ENCODE measurements at regions not wholly inside any gene's neighbourhood (a gene's known extent, or its start where the extent isn't known, plus 50 kb on each side); places are given as distances from the start of the nearest gene placed in this dataset.
"Not testable (repeated sequence)": the region's sequence is repeated elsewhere in the genome, so short reads cannot be mapped to it uniquely, and the experiment has no call there.

DNA sequence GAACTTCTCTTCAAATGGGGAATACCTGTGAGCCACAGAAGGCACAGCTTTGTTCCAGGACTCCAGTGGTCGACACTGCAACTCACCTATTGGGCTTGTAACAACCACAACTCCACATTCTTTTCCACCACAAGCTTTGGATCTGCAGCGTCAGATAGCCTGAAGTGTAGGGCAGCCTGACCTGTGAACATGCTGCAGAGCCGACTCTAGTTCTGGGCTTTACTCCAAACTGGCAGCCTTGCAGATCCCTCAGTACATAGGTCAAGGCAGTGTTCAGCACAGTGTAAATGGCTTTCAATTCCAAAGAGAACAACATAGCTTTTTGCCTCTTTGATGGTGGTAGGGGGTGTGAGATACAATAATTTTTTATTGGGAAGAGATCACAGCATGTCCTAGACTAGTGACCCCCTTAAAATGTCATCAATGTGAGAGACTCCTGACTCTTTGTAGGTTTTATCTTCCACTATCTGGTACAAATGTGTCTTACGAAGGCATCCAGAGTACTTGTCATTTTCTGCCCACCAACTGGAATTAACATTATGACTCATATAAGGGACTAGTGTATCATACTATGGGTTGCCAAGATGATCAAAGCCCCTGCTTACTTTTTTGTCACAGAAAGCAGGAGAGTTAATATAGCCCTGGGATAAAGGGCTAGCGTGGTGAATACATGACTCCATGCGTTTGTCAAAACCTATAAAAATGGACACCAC, 149.8 kb downstream of the COPS8 start:
- Histone ChIP-seq H3K4me3 (ENCODE audit: low read depth, low read length) (no peak overlapping the region), H3K4me1 (no peaks in the 10 kb centered on the region), H3K9ac (no peak overlapping the region), H2AFZ (no peak overlapping the region), H3K4me2 (ENCODE audit: low read length) (no peak overlapping the region), H3K27ac (no peak overlapping the region), H3K9me3 (ENCODE audit: control insufficient read depth, low read length) (no peaks in the 10 kb centered on the region), H3K36me3 (ENCODE audit: control insufficient read depth, insufficient read depth, low read length) (no peaks in the 10 kb centered on the region), H3K27me3 (ENCODE audit: control insufficient read depth, insufficient read depth, low read length) (no peaks in the 10 kb centered on the region), H3K79me2 (no peaks in the 10 kb centered on the region)
- TF ChIP-seq, protein P1, sequence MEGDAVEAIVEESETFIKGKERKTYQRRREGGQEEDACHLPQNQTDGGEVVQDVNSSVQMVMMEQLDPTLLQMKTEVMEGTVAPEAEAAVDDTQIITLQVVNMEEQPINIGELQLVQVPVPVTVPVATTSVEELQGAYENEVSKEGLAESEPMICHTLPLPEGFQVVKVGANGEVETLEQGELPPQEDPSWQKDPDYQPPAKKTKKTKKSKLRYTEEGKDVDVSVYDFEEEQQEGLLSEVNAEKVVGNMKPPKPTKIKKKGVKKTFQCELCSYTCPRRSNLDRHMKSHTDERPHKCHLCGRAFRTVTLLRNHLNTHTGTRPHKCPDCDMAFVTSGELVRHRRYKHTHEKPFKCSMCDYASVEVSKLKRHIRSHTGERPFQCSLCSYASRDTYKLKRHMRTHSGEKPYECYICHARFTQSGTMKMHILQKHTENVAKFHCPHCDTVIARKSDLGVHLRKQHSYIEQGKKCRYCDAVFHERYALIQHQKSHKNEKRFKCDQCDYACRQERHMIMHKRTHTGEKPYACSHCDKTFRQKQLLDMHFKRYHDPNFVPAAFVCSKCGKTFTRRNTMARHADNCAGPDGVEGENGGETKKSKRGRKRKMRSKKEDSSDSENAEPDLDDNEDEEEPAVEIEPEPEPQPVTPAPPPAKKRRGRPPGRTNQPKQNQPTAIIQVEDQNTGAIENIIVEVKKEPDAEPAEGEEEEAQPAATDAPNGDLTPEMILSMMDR (IDR thresholded peaks at IDR 0.05) = no peak

DNA sequence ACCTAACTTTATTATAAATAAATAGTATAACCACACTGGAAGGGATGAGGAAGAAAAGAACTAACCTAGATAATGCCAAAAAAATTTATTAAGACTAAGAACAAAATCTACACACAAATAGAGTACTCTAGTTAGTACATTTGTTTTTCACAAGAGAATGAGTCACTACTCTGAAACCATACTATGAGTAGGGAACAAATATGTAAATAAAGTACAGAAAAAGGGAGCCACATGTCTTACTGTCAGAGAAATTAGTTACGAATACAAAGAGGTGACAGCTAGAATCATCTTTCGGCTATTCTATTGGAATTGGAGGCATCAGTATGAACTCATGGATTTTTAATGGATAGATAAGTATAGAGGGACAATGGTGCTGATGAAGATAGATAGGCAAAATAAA, 150.5 kb downstream of the COPS8 start:
- no peaks in the 10 kb centered on the region for H3K9me3 ChIP-seq (ENCODE audit: control insufficient read depth, low read length)
- no peak overlapping the region for H3K27ac ChIP-seq
- no peak overlapping the region for H3K4me2 ChIP-seq (ENCODE audit: low read length)
- H3K27me3 ChIP-seq (ENCODE audit: control insufficient read depth, insufficient read depth, low read length) = no peaks in the 10 kb centered on the region
- no peaks in the 10 kb centered on the region for H3K36me3 ChIP-seq (ENCODE audit: control insufficient read depth, insufficient read depth, low read length)
- H3K4me3 ChIP-seq (ENCODE audit: low read depth, low read length) = no peak overlapping the region
- H3K4me1 ChIP-seq = no peaks in the 10 kb centered on the region
- TF ChIP-seq, protein P1 (IDR thresholded peaks at IDR 0.05) = no peak
- no peaks in the 10 kb centered on the region for H3K79me2 ChIP-seq
- H2AFZ ChIP-seq = no peak overlapping the region
- H3K9ac ChIP-seq = no peak overlapping the region

DNA sequence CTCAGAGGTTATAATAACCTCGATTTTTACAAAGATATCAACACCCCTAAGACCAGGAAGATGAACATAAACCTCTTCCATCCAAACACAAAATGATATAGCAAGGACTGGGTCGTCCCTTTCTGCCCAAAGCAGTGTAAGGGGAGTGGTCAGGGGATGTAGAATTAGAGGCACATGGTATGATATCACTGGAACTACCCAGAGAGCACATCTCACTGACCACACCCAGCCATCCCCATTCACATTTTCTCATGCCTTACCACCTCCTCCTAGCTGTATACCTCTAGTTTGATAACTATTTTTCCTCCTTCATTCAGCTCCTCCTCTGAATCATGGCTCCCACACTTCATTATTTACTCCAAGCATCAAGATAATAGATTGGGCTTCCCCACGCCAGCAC, 152.6 kb downstream of the COPS8 start:
- no peak overlapping the region for H3K27ac ChIP-seq
- no peak overlapping the region for H2AFZ ChIP-seq
- no peak overlapping the region for H3K4me3 ChIP-seq (ENCODE audit: low read depth, low read length)
- no peak overlapping the region for H3K9ac ChIP-seq
- H3K36me3 ChIP-seq (ENCODE audit: control insufficient read depth, insufficient read depth, low read length) = no peaks in the 10 kb centered on the region
- no peaks in the 10 kb centered on the region for H3K27me3 ChIP-seq (ENCODE audit: control insufficient read depth, insufficient read depth, low read length)
- no peaks in the 10 kb centered on the region for H3K79me2 ChIP-seq
- H3K4me2 ChIP-seq (ENCODE audit: low read length) = no peak overlapping the region
- H3K9me3 ChIP-seq (ENCODE audit: control insufficient read depth, low read length) = no peaks in the 10 kb centered on the region
- no peaks in the 10 kb centered on the region for H3K4me1 ChIP-seq
- TF ChIP-seq, protein P1 (IDR thresholded peaks at IDR 0.05) = no peak

DNA sequence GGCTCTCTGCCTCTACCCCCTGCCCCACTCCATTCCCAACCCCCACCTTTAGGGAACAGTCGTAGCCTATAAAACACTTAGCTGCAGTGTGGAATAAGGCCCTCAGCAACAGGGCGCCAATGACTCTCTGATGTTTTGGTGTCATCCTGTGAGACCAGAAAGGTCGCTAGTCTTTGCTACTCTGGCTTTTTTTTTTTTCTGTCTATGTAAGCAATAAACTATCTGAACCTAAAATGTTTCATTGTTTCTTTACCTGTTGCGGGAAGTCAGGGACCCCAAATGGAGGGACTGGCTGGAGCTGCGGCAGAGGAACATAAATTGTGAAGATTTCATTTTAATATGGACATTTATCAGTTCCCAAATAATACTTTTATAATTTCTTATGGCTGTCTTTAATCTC, 154.6 kb downstream of the COPS8 start:
- no peak overlapping the region for H2AFZ ChIP-seq
- TF ChIP-seq, protein P1 (IDR thresholded peaks at IDR 0.05) = no peak
- H3K4me2 ChIP-seq (ENCODE audit: low read length) = no peak overlapping the region
- no peaks in the 10 kb centered on the region for H3K27me3 ChIP-seq (ENCODE audit: control insufficient read depth, insufficient read depth, low read length)
- H3K27ac ChIP-seq = no peak overlapping the region
- H3K4me3 ChIP-seq (ENCODE audit: low read depth, low read length) = no peak overlapping the region
- no peaks in the 10 kb centered on the region for H3K9me3 ChIP-seq (ENCODE audit: control insufficient read depth, low read length)
- H3K4me1 ChIP-seq = no peaks in the 10 kb centered on the region
- H3K36me3 ChIP-seq (ENCODE audit: control insufficient read depth, insufficient read depth, low read length) = no peaks in the 10 kb centered on the region
- no peak overlapping the region for H3K9ac ChIP-seq
- H3K79me2 ChIP-seq = no peaks in the 10 kb centered on the region

DNA sequence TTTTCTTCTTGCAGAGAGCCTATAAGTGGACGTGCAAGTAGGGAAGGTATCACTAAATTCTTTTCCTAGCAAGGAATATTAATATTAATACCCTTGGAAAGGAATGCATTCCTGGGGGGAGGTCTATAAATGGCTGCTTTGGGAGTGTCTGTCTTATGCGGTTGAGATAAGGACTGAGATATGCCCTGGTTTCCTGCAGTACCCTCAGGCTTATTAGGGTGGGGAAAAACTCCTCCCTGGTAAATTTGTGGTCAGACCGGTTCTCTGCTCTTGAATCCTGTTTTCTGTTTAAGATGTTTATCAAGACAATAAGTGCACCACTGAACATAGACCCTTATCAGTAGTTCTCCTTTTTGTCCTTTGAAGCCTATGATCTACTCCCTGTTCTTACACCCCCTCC, 155.2 kb downstream of the COPS8 start:
- not testable (repeated sequence) for H3K9ac ChIP-seq; H3K4me2 ChIP-seq (ENCODE audit: low read length); H2AFZ ChIP-seq; H3K79me2 ChIP-seq; H3K27me3 ChIP-seq (ENCODE audit: control insufficient read depth, insufficient read depth, low read length); H3K4me3 ChIP-seq (ENCODE audit: low read depth, low read length); H3K9me3 ChIP-seq (ENCODE audit: control insufficient read depth, low read length); H3K27ac ChIP-seq; H3K4me1 ChIP-seq; H3K36me3 ChIP-seq (ENCODE audit: control insufficient read depth, insufficient read depth, low read length)
